HG02759 (cell line): ENCODE measurements at regions not wholly inside any gene's neighbourhood (a gene's known extent, or its start where the extent isn't known, plus 50 kb on each side); places are given as distances from the start of the nearest gene placed in this dataset.

Experiments used
- ATAC-seq: cut with Tn5 transposase; IDR thresholded peaks from one replicate; pipeline ENCODE4 v1.9.1; 2021; ENCODE audit warnings: mild to moderate bottlenecking, moderate library complexity; ENCODE audit not compliant: unreplicated experiment

DNA sequence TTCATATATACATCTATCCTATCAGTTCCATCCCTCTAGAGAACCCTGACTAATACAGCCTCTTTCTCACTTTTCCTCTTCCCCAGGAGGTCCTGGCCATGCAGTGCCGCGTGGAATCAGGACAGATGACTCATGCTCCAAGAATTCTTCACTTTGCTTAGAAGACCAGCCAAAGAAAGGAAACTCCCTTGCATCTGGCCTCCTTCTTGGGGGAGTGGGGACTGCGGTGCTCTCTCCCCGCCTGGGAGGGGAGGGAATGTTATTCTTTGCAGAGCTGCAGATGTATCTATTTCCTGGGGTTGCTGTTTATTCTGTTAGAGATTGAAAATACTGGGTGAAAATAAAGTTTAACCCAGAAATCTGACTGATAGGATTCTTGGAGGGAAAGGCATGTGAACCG is 111.5 kb upstream of the SH3BP4 start:
- no peak for ATAC-seq

DNA sequence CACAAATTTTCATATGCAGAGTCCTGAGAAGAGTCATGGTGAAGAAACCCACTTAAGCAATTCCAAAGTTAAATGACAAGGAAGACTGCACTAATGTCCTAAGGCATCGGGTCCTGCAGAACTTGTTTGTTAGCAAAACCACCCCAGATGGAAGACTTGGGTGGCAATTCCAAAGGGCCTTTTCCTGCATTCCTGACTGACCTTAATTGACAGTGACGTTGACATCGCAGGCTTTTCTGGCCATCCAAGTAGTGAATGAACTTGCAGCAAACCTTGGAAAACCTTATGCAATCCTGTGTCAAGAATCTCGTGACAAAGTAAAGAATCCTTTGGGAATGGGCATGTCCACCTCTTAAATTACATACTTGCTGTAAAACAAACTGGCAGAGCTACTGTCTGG is 112.5 kb upstream of the SH3BP4 start:
- ATAC-seq = no peak

DNA sequence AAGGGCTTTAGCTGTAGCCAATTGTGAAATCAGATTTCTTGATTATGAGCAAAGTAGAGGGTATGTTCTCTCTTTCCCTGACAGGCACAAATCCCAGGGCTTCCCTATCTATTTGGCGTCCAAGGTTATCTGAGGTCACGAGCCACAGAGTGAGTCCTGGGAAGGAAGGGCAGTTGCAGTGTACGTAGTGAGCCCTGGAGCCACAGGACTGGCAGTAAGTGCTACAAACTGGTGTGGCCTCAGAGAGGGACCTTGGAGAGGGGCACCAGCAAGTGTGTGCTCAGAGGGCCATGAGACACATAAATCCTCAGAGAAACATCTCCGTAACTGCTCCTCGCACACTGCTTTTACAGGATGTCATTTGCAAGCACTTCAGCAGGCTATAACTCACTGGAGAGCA is 115.5 kb upstream of the SH3BP4 start:
- ATAC-seq = no peak

DNA sequence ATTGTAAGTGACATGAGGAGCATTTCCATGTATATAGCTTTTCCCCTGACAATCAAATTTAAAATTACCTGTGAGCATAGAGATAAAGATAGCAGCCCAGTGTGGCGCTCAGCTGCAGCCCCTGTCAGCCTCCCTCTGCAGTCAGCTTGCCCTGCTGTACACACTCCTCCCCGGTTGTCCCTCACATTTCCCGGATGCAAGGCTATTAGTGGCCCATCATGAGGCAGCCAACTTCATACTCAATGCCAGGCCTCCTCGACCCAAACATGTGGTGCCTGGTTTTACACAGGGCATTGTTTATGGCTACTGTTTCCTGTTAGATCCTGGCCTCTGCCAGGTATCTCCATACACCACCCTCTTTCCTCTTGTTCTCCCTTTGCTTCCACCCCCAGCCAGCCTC is 116.1 kb upstream of the SH3BP4 start:
- no peak for ATAC-seq

DNA sequence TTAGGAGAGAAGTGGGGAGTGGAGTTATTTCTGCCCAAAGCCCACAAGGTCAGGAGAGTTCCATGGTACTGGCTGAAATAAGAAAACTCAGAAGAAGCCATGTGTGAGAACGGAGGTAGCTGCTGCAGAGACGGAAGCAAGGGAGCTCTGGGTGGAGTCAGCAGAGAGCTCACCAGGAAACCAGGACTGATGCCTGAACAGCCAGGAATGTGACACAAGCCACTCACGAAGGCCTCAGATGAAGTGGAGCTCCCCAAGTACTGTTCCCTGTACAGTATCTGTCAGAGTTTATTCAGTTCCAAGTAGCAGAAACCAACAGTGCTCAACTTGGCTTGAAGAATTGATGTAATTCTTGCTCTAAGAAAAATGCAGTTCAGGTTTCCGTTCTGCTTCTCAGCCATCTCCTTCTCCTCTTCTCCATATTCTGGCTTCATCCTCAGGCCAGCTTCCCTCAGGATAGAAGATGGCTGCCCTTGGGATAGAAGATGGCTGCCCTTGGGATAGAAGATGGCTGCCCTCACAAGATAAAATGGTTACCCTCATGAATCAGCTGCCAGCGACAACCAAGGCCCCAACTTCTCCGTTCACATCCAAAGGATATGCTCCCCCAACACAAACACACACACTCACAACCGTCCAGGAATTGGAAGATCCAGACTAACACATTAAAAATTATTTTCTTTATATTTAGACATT is 117.4 kb upstream of the SH3BP4 start:
- no peak for ATAC-seq

DNA sequence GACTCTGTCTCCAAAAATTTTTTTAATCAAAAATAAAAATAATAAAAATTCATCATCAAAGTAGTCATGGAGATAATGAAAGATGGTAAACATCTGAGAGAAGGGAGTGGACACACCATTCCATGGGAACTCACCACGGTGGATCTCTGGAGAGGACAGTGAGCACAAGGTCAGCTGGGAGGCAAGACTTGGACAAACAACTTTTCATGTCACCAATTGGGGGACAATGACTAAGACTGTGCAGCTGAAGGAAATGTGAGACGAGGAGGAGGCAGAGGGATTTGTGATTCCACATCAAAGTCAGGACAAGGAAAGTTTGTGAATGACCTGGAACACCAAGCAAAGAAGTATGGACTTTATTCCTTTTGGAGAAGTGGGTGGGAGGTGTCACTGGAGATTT is 121.0 kb upstream of the SH3BP4 start:
- ATAC-seq = no peak

DNA sequence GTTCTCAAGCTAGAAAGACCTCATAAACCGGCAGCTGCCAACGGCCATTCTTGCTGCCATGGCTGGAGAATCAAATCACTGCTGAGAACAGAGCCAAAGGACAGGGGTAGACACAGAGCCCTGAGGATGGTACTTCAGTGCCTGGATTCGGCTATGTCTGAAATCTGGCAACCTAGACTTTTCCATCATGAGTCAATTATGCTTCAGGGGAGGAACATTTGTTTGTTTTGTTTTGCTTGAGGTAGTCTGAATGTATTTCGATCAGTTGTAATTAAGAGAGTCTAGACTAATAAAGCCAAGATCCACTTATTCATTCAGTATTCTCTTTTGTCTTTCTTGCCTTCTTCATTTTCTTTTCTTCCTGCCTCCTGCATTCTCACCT is 122.8 kb upstream of the SH3BP4 start:
- no peak for ATAC-seq

DNA sequence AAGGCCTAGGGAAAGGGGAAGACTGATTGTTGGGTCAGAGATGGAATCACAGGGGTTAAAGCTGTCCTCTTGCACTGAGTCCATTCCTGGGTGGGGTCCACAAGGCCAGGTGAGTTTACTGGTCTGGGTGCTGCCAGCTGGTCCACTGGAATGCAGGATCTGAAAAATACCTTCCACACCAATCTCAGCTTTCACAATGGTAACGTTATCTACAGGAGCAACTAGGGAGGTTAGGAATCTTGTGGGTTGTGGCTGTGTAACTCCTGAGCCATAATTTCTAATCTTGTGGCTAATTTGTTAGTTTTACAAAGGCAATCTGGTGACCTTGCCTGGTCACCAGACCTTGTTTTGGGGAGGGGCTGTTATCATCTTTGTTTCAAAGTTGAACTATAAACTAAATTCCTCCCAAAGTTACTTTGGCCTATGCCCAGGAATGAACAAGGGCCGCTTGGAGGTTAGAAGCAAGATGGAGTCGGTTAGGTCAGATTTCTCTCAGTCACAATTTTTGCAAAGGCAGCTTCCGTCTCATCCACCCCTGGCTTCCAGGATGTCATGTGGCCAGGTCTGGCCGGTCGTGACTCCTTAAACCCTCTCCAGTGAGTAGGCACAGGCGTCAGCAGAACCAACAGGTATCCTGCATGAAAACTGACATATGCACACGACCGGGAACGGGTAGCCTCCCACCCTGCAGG is 123.3 kb upstream of the SH3BP4 start:
- ATAC-seq = no peak

DNA sequence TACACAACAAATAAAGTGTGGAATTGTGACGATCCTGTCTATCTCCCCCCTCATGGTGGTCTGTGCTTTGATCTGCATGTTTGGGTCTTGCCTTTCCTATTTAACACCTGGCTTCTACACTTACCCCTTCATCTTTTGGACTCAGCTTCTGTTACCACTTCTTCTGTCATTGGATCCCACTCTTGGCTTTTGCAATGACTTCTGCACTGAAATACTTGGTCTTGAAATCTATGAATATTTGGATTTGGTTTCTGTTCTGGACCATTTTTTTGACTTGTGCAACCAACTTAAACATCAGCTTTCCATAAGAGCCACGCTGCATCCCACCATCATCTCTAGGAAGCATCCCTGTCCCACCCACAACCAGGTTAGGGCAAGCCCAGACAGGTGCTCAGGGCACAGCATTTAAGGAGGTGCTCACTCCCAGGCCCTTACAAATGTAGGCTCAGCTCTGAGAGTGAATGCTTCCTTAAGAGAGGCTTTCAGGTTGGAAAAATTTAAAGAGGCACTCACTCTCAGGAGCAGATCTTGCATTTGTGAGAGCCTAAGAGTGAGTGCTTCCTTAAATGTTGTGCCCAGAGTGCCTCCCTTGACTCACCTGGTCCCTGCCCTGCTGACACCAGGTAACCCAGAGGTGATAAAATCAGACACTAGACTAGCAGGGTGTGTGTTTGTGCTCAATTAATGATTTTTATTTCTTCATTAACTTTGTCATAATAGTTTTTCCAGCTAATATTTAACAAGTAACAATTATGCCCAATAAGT is 124.5 kb upstream of the SH3BP4 start:
- ATAC-seq = no peak

DNA sequence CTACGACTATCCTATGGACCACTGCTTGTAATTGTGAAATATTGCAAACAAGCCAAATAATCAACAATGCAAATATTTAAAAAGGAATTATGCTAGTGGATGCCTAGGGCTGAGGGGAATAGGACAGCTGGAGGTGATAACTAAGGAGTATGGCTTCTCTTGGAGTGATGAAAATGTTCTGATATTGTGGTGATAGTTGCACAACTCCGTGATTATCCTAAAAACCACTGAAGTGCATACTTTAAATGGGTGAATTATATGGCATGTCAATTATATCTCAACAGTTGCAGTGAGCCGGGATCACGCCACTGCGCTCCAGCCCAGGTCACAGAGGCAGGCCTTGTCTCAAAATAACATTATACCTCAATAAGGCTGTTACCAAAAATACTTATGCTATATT is 125.1 kb upstream of the SH3BP4 start:
- no peak for ATAC-seq

DNA sequence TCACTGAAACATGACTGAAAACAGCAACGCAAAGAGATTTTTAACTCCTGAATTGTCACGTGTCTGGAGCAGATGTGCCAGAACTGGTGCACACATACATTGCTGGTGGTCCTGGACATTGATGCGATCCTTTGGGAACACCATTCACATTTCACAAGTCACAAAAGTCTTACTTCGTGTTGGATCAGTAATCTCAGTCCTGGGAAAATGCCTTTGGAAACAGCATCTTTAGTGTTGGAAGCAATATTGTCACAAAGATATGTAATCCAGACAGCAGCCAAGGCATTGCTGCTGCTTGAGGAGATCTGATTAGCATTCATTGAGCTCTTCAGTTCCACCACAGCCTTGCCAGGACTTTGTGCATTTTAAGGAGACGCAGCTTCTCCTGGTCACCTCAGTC is 126.2 kb upstream of the SH3BP4 start:
- ATAC-seq = no peak

DNA sequence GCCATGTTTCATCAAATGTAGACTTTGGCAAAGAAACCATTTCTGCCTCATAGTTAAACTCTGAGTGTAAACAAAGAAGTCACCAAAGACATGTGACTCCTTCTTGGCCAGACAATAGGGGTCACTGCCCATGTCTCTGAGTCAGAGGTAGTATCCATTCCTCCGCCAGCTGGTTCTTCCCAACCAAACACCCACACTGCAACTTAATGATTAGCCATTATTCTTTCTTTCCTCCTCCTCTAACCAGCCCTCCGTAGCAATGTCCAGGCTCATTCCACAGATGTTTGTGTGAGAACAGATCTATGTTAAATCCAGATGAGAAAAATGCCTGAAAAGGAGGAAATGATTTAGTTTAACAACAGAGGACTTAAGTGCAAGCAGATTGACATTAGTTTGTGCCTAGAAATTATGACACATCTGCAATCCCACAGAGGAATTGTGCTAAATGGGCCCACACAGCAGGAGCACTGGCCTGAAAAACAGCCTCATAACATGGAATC is 127.9 kb upstream of the SH3BP4 start:
- ATAC-seq = no peak

DNA sequence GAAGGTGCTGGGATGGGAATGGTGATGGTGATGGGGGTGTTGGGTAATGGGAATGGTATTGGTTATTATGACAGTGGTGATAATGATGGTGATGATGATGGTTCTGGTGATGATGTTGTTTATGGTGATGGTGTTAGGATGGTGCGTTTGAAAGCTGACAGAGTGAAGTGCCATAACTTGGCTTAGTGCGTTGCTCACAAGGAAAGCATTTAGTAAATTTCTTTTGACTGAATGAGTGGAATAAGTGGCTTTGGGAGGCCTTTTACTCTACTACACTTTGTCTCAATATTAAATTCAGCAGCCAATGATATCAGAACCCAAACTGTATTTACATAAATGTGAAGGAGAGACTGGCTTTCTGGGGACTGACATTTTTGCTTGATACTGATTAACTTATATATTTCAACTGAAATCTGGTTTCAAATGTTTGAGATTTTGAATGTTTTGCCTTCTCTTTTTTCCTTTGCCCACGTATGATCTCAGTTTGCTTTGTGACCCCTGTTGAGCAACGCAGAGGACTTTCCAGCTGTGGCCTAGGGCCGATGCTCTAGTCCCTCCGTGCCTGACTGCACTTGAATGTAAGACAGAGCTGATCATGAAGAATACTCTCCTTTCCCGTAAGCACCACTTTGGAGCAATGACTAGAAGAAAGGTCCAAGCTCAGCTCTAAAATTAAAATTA is 128.5 kb upstream of the SH3BP4 start:
- ATAC-seq = no peak

DNA sequence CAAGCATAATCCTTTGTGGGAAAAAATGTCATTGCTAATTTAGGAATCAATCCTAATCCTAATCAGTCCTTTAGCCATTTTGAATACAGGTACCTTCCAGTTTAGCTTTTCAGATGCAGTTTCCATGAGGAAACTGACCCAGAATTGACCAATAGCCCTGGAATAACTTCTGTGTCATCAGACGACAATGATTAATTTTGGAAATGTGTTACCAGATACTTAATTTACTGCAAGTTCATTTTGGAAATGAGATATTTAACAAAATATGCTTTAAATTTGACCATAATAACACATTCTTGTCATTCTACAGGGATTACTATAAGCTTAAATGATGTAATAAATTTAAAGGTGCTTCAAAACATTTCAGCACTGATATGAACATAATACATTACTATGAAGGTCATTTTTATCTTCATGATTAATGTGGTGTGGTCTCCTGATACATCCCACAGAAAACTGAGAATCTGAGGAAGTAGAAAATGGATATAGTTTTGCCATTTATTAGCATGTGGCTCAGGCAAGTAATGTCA is 129.8 kb upstream of the SH3BP4 start:
- ATAC-seq = no peak

DNA sequence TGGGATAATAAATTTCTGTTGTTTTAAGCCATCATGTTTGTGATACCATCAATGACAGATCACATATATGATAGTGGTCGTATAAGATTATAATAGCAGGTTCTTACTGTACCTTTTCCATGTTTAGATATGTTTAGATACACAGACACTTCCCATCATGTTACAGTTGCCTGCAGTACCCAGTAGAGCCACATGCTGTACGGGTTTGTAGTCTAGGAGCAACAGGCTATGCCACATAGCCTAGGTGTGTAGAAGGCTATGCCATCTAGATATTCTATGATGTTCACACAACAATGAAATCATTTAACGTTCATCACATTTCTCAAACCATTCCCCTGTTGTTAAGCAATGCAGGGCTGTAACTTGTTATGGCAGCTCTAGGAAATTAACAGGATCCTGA is 132.9 kb upstream of the SH3BP4 start:
- ATAC-seq = no peak

DNA sequence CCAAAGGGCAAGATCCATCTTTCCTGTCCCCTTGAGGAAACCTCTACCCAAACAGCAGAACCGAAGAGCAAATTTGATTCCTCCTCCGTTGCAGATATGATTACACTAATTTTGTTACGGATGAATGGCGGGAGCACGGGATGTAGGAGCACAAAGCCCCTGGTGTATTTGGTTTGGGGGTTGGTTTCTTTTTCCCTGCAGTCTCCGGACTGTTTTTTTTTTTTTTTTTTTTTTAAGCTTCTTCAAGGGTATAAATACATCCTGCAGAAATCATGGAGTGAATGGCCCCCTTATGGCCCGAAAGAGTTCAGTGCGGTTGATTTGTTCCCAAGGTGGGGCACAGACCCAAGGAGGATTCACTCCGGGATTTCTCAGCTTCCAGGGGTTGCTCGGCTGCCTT is 135.3 kb upstream of the SH3BP4 start:
- ATAC-seq = no peak

DNA sequence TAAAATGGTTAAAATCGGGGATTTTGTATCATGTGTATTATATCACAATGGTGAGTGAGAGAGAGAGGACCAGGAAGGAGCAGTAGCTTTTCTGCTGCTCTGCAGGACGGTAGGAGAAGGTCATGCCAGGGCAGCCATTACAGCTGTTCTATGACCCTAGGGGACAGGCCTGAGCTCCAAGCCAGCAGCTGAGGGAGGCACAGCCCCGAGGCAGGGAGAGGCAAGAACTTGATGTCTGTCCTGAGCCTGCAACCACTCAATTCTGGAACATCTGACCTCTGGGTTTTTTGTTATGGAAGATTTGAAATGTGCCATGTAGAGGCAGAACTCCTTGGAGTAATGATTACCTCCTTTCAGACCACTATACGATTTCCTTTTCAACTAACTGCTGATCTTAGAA is 135.8 kb upstream of the SH3BP4 start:
- no peak for ATAC-seq

DNA sequence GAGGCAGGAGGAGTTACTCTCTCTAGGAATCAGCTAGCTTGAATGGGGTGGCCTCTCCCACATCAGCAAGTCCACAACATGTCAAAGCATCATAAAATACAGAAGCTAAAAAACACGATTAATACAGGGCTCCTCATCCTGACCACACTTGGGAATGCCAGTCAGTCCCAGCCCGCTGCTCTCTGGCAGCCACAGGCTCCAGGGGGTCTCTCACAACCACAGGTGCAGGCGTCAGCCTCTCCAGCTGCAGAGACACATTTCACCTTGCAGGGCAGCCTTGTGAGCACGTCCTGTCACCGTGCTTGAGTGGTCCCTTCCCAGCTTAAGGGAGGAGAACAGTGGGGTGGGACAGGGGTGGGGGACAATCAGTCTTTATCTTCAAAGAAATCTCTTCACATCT is 137.4 kb upstream of the SH3BP4 start:
- ATAC-seq = no peak

DNA sequence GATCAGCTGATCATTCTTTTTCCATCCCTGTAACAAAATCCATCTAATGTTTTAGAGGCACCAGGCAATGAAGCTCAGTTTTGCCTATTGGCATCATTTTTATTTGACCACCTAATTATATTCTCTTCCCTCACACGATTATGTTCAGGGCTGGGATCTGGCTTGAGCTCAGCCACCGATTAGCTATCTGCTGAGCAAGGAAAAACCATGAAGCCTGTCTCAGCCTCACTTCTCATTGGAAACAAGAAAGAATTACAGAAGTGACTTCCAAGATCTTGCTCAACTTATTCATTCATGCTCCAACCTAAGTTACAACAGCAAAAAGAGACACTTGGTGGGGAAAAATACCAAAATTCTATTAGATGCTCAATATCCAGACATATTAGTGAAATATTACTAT is 139.0 kb upstream of the SH3BP4 start:
- ATAC-seq = no peak

DNA sequence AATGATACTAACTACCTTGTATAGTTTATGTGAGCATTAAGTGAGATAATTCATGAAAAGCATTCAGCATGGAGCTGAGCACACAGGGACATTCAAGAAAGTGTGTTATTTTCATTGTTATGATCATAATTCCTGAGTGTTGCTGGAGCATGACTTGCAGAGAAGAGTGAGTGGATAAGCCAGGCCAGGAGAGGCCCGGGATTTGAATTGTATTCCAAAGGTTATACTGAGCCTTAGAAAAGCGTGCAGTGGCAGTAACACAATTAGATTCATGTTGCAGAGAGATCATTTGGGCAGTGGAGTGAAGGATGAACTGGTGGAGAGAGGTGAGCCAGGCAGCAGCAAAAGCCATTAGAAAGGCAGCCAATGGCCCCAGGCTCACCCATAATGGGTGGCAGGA is 142.9 kb upstream of the SH3BP4 start:
- no peak for ATAC-seq

DNA sequence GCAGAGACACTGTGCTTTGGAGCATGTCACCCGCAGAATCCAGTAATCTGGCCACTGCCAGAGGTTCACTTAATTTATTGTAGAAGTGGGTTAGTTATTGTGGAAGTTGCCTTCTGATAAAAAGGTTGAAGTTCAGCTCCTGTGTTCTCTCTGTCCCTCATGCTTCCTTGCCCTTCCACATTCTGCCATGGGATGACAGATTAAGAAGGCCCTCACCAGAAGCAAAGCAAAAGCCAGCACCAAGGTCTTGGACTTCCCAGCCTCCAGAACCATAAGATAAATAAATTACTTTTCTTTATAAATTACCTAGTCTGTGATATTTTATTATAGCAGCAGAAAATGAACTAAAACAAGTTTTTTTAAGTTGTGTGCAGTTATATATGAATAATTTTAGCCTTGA is 145.0 kb upstream of the SH3BP4 start:
- no peak for ATAC-seq
